ENCODE measurements at regions not wholly inside any gene's neighbourhood (a gene's known extent, or its start where the extent isn't known, plus 50 kb on each side); places are given as distances from the start of the nearest gene placed in this dataset.

GRCh38 chr22:49070501-49070900, 757.2 kb downstream of the BRD1 start:
- Histone ChIP-seq H3K4me3 (no peak overlapping the region), H3K27ac (no peak overlapping the region), H3K36me3 (no peaks in the 10 kb centered on the region), H3K9me3 (no peaks in the 10 kb centered on the region), H3K27me3 (no peaks in the 10 kb centered on the region), H3K4me1 (no peaks in the 10 kb centered on the region)
- no peak for DNase-seq (ENCODE audit: low spot score)
- TF ChIP-seq CTCF (IDR thresholded peaks at IDR 0.05) = no peak

- no peak for TF ChIP-seq CTCF (IDR thresholded peaks at IDR 0.05)
- Histone ChIP-seq H3K36me3 (no peaks in the 10 kb centered on the region), H3K4me3 (no peak overlapping the region), H3K27me3 (no peaks in the 10 kb centered on the region), H3K27ac (no peak overlapping the region), H3K9me3 (no peaks in the 10 kb centered on the region), H3K4me1 (no peaks in the 10 kb centered on the region)
- DNase-seq (ENCODE audit: low spot score) = no peak
Measured at GRCh38 chr22:49068861-49069500, 758.7 kb downstream of the BRD1 start.

- no peaks in the 10 kb centered on the region for H3K36me3 ChIP-seq
- H3K4me1 ChIP-seq = no peaks in the 10 kb centered on the region
- H3K27me3 ChIP-seq = no peaks in the 10 kb centered on the region
- no peak overlapping the region for H3K27ac ChIP-seq
- H3K9me3 ChIP-seq = no peaks in the 10 kb centered on the region
- no peak overlapping the region for H3K4me3 ChIP-seq
- no peak for DNase-seq (ENCODE audit: low spot score)
- TF ChIP-seq CTCF (IDR thresholded peaks at IDR 0.05) = no peak
Measured at GRCh38 chr22:49067504-49067903, 760.2 kb downstream of the BRD1 start.

GRCh38 chr22:49066619-49067018, 761.1 kb downstream of the BRD1 start:
- Histone ChIP-seq H3K4me3 (no peak overlapping the region), H3K27ac (no peak overlapping the region), H3K27me3 (no peaks in the 10 kb centered on the region), H3K4me1 (no peaks in the 10 kb centered on the region), H3K9me3 (no peaks in the 10 kb centered on the region), H3K36me3 (no peaks in the 10 kb centered on the region)
- no peak for TF ChIP-seq CTCF (IDR thresholded peaks at IDR 0.05)
- DNase-seq (ENCODE audit: low spot score) = no peak

GRCh38 chr22:49064836-49065235, 762.8 kb downstream of the BRD1 start:
- Histone ChIP-seq H3K4me1 (no peaks in the 10 kb centered on the region), H3K27me3 (no peaks in the 10 kb centered on the region), H3K4me3 (no peak overlapping the region), H3K9me3 (no peaks in the 10 kb centered on the region), H3K36me3 (no peaks in the 10 kb centered on the region), H3K27ac (no peak overlapping the region)
- no peak for DNase-seq (ENCODE audit: low spot score)
- TF ChIP-seq CTCF (IDR thresholded peaks at IDR 0.05) = no peak

GRCh38 chr22:49063545-49063890, 764.2 kb downstream of the BRD1 start:
- Histone ChIP-seq H3K4me3 (no peak overlapping the region), H3K36me3 (no peaks in the 10 kb centered on the region), H3K9me3 (no peaks in the 10 kb centered on the region), H3K4me1 (no peaks in the 10 kb centered on the region), H3K27ac (no peak overlapping the region), H3K27me3 (no peaks in the 10 kb centered on the region)
- no peak for DNase-seq (ENCODE audit: low spot score)
- TF ChIP-seq CTCF (IDR thresholded peaks at IDR 0.05) = no peak

Measured in right atrium auricular region (tissue), 2 donors.